ENCODE measurements at regions not wholly inside any gene's neighbourhood (a gene's known extent, or its start where the extent isn't known, plus 50 kb on each side); places are given as distances from the start of the nearest gene placed in this dataset.

DNA sequence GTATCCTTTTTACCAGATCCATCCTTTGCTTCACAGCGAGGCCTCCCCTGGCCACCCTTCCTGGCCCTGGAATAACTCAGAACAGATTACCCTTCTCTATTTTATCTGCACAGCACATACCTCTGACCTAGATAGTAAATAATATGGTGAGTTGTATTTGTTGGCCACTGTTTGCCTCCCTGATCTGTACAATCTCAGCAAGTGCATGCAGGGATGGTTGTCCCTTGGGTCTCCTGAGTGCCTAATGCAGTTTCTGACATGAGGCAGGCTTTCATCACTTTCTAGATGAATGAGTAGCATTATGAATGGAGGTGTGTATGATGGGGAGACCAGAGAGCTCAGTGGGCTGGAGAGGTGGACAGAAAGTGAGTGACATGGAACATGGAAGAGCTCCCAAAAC lies 525.1 kb upstream of the IGFBP3 start:
- DNase-seq: no peak
- intact Hi-C loops (cut with DNase I): no loop called here

DNA sequence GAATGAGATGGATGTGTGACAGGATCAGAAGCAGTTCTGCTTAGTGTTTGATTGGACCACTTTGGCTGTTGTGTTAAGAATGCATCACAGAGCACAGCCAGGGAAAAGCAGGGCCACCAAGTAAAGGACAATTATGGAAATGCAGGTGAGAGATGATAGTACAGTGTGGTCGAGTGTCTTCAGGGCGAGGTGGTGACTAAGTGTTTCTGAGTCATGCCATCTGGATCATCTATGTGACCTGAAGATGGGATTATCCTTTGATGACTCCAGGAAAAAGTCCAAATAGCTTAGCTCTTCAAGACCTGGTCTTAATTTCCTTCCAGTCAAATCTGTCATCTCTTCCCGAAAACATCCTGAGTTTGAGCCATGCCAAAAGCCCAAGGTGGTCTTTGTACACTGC lies 523.2 kb upstream of the IGFBP3 start:
- no peak for DNase-seq
- intact Hi-C loops (cut with DNase I): no loop called here

DNA sequence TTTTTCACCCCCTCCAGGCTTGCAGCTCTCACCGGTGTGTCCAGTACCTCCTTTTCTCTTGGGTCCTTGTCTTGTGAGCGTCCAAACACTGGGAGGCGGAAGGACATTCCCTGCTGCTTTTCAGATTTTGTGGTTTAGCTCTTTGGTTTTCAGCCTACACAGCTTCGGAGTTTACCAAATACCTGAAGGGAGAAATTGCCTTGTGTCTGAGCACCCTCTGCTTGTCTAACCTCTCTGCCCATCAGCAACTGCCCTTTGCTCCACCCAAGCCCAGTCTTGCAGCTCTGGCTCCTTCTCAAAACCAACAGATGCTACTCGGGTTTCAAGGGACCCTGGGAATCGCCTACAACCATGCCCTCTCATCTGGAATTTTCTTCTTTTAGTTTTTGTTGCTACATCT lies 519.1 kb upstream of the IGFBP3 start:
- intact Hi-C loops (cut with DNase I): no loop called here
- DNase-seq: no peak

DNA sequence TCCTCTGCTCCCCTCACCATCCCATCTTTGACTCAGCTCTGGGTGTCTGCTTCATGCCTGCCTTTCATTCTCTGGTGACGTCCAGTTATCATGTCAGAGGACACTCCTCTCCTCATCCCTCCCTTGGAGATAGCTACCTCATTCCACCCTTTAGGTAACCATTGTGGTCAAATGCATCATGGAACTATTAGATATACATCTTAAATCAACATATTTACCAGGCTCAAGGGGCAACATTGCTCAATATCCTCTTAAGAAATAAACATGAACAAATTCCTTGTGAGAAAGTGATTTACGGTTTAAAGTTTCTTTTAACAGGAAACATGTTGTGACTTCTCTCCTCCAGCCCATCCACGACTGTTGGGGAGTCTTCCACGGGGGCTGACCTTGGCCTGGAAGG lies 511.6 kb upstream of the IGFBP3 start:
- intact Hi-C loops (cut with DNase I): no loop called here
- no peak for DNase-seq

DNA sequence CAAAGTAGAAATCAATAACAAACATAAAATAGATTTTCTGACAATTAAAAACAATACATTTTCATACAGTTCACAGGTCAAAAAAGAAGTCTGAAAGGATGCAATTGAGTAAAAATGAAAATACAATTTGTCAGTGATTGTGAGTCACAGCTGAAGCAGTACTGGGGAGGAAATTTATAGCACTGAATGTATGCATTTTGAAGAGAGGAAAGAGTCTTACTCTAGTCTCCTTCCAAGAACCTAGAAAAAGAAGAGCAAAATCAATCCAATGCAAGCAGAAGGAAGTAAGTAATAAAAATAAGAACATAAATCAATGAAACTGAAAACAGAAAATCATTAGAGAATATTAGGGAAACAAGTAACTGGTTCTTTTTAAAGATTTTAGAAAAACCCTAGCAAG lies 507.2 kb upstream of the IGFBP3 start:
- DNase-seq: no peak
- intact Hi-C loops (cut with DNase I): no loop called here

DNA sequence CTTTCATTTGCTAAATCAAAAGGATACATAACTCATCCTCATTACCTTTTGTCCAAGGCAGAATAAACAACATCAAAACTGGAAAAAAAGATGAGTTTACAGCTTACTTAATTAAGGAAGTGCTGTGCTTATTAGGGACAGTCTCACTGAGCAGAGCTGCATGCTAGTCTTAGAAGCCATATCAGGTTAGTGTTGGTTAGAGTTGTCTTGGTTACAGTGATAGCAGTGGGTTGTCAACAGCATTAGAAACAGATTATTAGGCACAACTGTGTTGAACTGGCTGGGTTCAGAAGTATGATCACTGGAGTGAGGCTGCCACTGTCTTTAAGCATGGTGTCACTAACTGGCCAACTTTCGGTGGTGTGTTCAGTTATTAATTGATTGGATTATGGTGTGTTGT lies 503.9 kb upstream of the IGFBP3 start:
- intact Hi-C loops (cut with DNase I): no loop called here
- no peak for DNase-seq

GRCh38 chr7:46421441-46422230 lies 500.6 kb upstream of the IGFBP3 start:
- DNase-seq: no peak
- intact Hi-C loops (cut with DNase I): no loop called here

DNA sequence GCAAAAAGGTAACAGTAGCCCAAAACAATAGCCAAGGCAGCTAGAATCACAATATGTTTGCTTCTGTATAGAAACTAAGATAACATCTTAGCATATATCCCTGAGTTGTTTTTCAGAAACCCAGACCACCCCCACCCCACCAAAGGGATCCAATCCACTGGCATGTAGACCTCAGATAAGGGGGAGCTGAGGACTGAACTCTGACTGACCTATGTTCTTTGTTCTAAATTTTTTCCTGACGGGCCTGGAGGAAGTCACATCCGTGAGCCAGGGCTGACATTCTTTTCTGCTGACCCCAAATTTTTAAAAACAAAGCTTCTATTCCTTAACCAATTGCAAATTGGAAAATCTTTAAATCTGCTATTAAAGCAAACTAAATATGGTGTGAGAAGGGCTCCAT lies 493.9 kb upstream of the IGFBP3 start:
- intact Hi-C loops (cut with DNase I): no loop called here
- DNase-seq: no peak

- DNase-seq: no peak
- intact Hi-C loops (cut with DNase I): no loop called here
These were observed 490.2 kb upstream of the IGFBP3 start for GRCh38 chr7:46411236-46411635.

- no peak for DNase-seq
- intact Hi-C loops (cut with DNase I): no loop called here
These were observed 486.1 kb upstream of the IGFBP3 start for GRCh38 chr7:46407125-46407524.

- DNase-seq: no peak
- intact Hi-C loops (cut with DNase I): no loop called here
These were observed 476.5 kb upstream of the IGFBP3 start for GRCh38 chr7:46397591-46397990.

- intact Hi-C loops (cut with DNase I): no loop called here
- DNase-seq: no peak
These were observed 475.4 kb upstream of the IGFBP3 start for GRCh38 chr7:46396481-46396880.

DNA sequence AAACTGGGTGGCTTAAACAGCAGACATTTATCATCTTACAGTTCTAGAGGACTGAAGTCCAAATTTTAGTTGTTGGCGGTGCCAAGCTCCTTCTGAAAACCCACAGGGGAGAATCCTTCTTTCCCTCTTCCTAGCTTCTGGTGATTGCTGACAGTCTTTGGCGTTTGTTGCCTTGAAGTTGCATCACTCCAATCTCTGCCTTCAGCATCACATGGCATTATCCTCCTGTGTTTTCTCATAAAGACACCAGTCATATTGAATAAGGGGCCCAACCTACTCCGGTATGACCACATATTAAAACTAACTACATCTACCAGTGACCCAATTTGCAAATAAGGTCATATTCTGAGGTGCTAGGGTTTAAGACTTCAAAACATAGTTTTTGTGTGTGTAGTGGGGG lies 472.1 kb upstream of the IGFBP3 start:
- intact Hi-C loops (cut with DNase I): no loop called here
- DNase-seq: no peak

DNA sequence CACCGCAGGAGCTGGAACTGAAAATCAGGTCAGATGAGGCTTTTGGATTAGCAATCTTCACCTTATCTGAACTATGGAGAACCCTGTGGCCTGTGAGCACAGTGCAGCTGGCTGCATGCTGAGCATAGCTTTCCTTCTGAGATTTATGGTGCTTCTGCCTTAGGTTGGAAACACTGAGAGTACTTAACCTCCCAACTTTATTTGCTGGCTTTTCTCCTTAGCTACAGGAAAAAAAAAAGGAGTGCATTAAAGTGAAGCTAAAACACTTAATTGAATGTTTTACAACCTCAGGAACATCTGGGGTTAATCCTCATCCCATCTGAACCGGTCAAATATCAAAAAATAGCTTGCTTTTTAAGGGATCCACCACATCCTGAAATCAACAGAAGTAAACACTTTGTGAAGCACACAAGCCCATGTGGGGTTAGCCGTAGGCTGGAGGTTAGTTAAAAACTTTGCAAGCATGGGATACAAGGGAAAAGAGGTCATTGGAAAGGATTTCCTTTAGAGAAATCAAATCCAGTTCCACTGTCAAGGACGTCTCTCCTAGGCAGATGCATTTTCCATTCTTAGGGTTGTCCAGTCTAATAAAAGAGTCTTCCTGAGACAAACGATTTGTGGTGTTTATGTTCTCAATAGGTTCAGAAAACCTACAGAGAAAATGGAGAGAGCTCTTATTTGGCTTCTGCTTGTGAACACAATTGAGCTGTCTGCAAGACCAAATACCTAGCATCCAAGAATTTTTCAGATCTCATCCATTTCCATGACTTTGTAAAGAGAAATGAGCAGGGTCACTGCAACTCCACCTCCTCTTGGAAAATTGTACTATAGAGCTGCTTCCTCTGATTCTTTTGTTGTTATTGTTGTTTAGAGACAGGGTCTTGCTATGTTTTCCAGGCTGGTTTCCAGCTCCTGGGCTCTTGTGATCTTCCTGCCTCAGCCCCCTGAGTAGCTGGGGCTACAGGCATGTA lies 470.4 kb upstream of the IGFBP3 start:
- no peak for DNase-seq
- intact Hi-C loops (cut with DNase I): no loop called here

- intact Hi-C loops (cut with DNase I): no loop called here
- DNase-seq: no peak
These were observed 469.0 kb upstream of the IGFBP3 start for GRCh38 chr7:46390042-46390441.

DNA sequence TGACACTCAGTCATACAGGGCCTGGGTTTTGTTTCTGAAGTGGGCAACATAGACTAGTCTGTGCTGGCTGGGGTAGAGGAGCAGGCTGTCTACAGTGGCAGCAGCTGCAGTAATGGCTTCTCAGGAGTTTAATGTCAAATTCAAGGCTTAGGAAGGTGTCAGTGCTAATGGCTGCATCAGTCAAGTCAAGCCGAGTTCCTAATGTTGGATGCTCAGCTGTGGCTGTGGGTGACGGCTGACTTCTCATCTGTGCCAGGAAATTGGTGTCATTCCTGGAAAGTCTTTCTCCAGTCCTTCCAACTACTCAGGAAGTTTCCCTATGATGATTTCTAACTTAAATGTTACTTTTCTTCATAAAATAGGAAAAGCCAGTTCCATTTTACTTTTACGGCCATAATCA lies 468.1 kb upstream of the IGFBP3 start:
- intact Hi-C loops (cut with DNase I): no loop called here
- DNase-seq: no peak

GRCh38 chr7:46387646-46388045 lies 466.6 kb upstream of the IGFBP3 start:
- intact Hi-C loops (cut with DNase I): no loop called here
- DNase-seq: no peak

GRCh38 chr7:46386428-46387399 lies 465.6 kb upstream of the IGFBP3 start:
- intact Hi-C loops (cut with DNase I): no loop called here
- no peak for DNase-seq

DNA sequence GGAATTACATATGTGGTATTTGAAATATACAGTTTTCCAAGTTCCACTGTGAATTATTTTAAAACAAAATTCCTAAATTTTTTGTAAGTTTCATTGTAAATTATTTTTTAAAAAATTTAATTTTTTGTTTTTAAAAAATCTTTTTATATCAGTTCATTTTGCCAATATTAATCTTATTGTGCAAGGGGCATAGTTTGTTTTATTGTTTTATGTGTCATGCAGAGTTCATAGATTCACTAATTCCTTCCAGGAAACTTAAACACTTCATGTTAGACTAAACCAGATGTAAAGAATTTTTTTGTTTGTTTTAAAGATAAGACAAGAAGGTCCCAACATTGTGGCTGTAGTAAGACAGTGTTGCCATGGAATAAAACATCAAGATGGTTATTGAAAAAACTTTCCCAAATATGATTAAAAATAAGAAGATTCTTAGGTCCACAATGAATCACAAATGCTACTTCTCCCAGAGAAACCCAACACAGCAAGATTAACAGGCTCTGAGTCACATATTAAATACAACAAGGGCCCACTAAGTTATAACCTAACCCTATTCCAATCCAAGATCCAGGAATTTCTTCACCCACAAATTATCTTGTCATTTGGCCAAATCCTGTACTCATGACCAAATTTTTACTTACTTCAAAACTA lies 464.7 kb upstream of the IGFBP3 start:
- DNase-seq: no peak
- intact Hi-C loops (cut with DNase I): no loop called here

GRCh38 chr7:46383605-46384004 lies 462.5 kb upstream of the IGFBP3 start:
- intact Hi-C loops (cut with DNase I): no loop called here
- DNase-seq: no peak
